ENCODE measurements at regions not wholly inside any gene's neighbourhood (a gene's known extent, or its start where the extent isn't known, plus 50 kb on each side); places are given as distances from the start of the nearest gene placed in this dataset.

- Histone ChIP-seq H3K9me3 (ENCODE audit: insufficient read depth, low read depth, low read length) (no peaks in the 10 kb centered on the region), H3K4me2 (ENCODE audit: low read depth, low read length, poor library complexity, severe bottlenecking) (no peak overlapping the region), H3K9ac (ENCODE audit: low read depth, low read length, poor library complexity, severe bottlenecking) (no peak overlapping the region), H3K36me3 (ENCODE audit: insufficient read depth, low read length) (no peaks in the 10 kb centered on the region), H3K4me3 (ENCODE audit: low read length, poor library complexity, severe bottlenecking) (no peak overlapping the region), H2AFZ (ENCODE audit: low read length) (no peak overlapping the region), H3K9me2 (replicated peaks; ENCODE audit: low read depth, low read length) (no peaks in the 10 kb centered on the region), H3K4me1 (ENCODE audit: insufficient read depth, low read length, poor library complexity, severe bottlenecking) (no peaks in the 10 kb centered on the region), H4K20me1 (ENCODE audit: insufficient read depth, low read length, poor library complexity, severe bottlenecking) (no peaks in the 10 kb centered on the region), H3K79me2 (ENCODE audit: insufficient read depth, low read length) (no peaks in the 10 kb centered on the region), H3F3A (ENCODE audit: low read depth) (no peaks in the 10 kb centered on the region), H3K27me3 (ENCODE audit: insufficient read depth, low read length, poor library complexity, severe bottlenecking) (no peaks in the 10 kb centered on the region)
- no peak for TF ChIP-seq EZH2phosphoT487 (IDR thresholded peaks at IDR 0.05; ENCODE audit: borderline replicate concordance)
- no peak for TF ChIP-seq CTCF (conservative IDR thresholded peaks at IDR 0.05; ENCODE audit: low read length)
Observed at GRCh38 chr21:28256420-28256831, 736.3 kb downstream of the LTN1 start.

- no peak for TF ChIP-seq EZH2phosphoT487 (IDR thresholded peaks at IDR 0.05; ENCODE audit: borderline replicate concordance)
- no peak for TF ChIP-seq CTCF (conservative IDR thresholded peaks at IDR 0.05; ENCODE audit: low read length)
- H3K4me1 ChIP-seq (ENCODE audit: insufficient read depth, low read length, poor library complexity, severe bottlenecking): no peaks in the 10 kb centered on the region
- no peak overlapping the region for H3K4me2 ChIP-seq (ENCODE audit: low read depth, low read length, poor library complexity, severe bottlenecking)
- H3K79me2 ChIP-seq (ENCODE audit: insufficient read depth, low read length): no peaks in the 10 kb centered on the region
- H3F3A ChIP-seq (ENCODE audit: low read depth): no peaks in the 10 kb centered on the region
- no peak overlapping the region for H3K9ac ChIP-seq (ENCODE audit: low read depth, low read length, poor library complexity, severe bottlenecking)
- H3K9me2 ChIP-seq (replicated peaks; ENCODE audit: low read depth, low read length): no peaks in the 10 kb centered on the region
- H4K20me1 ChIP-seq (ENCODE audit: insufficient read depth, low read length, poor library complexity, severe bottlenecking): no peaks in the 10 kb centered on the region
- H2AFZ ChIP-seq (ENCODE audit: low read length): no peak overlapping the region
- no peaks in the 10 kb centered on the region for H3K27me3 ChIP-seq (ENCODE audit: insufficient read depth, low read length, poor library complexity, severe bottlenecking)
- H3K9me3 ChIP-seq (ENCODE audit: insufficient read depth, low read depth, low read length): no peaks in the 10 kb centered on the region
- H3K36me3 ChIP-seq (ENCODE audit: insufficient read depth, low read length): no peaks in the 10 kb centered on the region
- no peak overlapping the region for H3K4me3 ChIP-seq (ENCODE audit: low read length, poor library complexity, severe bottlenecking)
Observed at GRCh38 chr21:28253961-28254360, 738.7 kb downstream of the LTN1 start.

GRCh38 chr21:28253338-28253737 is 739.3 kb downstream of the LTN1 start:
- Histone ChIP-seq H3K4me3 (ENCODE audit: low read length, poor library complexity, severe bottlenecking) (no peak overlapping the region), H3K9me2 (replicated peaks; ENCODE audit: low read depth, low read length) (no peaks in the 10 kb centered on the region), H2AFZ (ENCODE audit: low read length) (no peak overlapping the region), H3K9me3 (ENCODE audit: insufficient read depth, low read depth, low read length) (no peaks in the 10 kb centered on the region), H3K79me2 (ENCODE audit: insufficient read depth, low read length) (no peaks in the 10 kb centered on the region), H3K36me3 (ENCODE audit: insufficient read depth, low read length) (no peaks in the 10 kb centered on the region), H3K4me1 (ENCODE audit: insufficient read depth, low read length, poor library complexity, severe bottlenecking) (no peaks in the 10 kb centered on the region), H3K27me3 (ENCODE audit: insufficient read depth, low read length, poor library complexity, severe bottlenecking) (no peaks in the 10 kb centered on the region), H3F3A (ENCODE audit: low read depth) (no peaks in the 10 kb centered on the region), H3K4me2 (ENCODE audit: low read depth, low read length, poor library complexity, severe bottlenecking) (no peak overlapping the region), H3K9ac (ENCODE audit: low read depth, low read length, poor library complexity, severe bottlenecking) (no peak overlapping the region), H4K20me1 (ENCODE audit: insufficient read depth, low read length, poor library complexity, severe bottlenecking) (no peaks in the 10 kb centered on the region)
- no peak for TF ChIP-seq CTCF (conservative IDR thresholded peaks at IDR 0.05; ENCODE audit: low read length)
- TF ChIP-seq EZH2phosphoT487 (IDR thresholded peaks at IDR 0.05; ENCODE audit: borderline replicate concordance): no peak

All from Loucy (cell line).